ENCODE measurements at regions not wholly inside any gene's neighbourhood (a gene's known extent, or its start where the extent isn't known, plus 50 kb on each side); places are given as distances from the start of the nearest gene placed in this dataset.

DNA sequence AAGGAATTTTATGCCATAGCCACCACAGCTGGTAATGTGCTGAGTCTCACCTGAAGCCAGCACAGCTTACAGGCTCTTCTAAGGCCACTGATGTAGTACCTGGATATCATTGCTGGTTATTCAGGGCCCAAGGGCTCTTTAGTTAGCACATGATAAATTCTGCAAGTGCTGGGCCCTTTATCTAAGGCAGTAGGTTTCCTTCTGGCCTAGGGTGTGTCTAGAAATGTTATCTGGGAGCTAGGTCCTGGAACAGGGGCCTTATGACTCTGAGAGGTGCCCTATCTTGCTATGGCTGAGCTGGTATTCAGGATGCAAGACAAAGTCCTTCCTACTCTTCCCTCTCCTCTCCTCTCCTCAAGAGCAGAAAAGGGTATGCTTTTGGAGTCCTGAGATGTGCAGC is 1424.5 kb upstream of the NUDT12 start:
- H3K27ac ChIP-seq (ENCODE audit: low read depth, low read length, poor library complexity, severe bottlenecking): no peak overlapping the region
- no peaks in the 10 kb centered on the region for H3K4me1 ChIP-seq (ENCODE audit: insufficient read depth, low read length, poor library complexity, severe bottlenecking)
- H3K9me3 ChIP-seq (ENCODE audit: low read depth, low read length, poor library complexity, severe bottlenecking): no peaks in the 10 kb centered on the region
- no peak for TF ChIP-seq EZH2 (IDR thresholded peaks at IDR 0.05; ENCODE audit: borderline replicate concordance, low read depth, low read length, poor library complexity, severe bottlenecking)
- TF ChIP-seq, protein P1, sequence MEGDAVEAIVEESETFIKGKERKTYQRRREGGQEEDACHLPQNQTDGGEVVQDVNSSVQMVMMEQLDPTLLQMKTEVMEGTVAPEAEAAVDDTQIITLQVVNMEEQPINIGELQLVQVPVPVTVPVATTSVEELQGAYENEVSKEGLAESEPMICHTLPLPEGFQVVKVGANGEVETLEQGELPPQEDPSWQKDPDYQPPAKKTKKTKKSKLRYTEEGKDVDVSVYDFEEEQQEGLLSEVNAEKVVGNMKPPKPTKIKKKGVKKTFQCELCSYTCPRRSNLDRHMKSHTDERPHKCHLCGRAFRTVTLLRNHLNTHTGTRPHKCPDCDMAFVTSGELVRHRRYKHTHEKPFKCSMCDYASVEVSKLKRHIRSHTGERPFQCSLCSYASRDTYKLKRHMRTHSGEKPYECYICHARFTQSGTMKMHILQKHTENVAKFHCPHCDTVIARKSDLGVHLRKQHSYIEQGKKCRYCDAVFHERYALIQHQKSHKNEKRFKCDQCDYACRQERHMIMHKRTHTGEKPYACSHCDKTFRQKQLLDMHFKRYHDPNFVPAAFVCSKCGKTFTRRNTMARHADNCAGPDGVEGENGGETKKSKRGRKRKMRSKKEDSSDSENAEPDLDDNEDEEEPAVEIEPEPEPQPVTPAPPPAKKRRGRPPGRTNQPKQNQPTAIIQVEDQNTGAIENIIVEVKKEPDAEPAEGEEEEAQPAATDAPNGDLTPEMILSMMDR (conservative IDR thresholded peaks at IDR 0.05; ENCODE audit: low read depth, low read length): no peak
- no TSS peak for BruUV-seq (replicated peaks)
- ChIA-PET CTCF (no interaction called here), POLR2A (ENCODE audit: low non-redundant PET) (no interaction called here)
- no peaks in the 10 kb centered on the region for H3K36me3 ChIP-seq (ENCODE audit: insufficient read depth, low read length, poor library complexity, severe bottlenecking)
- H3K4me3 ChIP-seq (ENCODE audit: low read depth, low read length, poor library complexity, severe bottlenecking): no peak overlapping the region
- H3K27me3 ChIP-seq (replicated peaks; ENCODE audit: insufficient read depth, low read depth, low read length, poor library complexity): no peaks in the 10 kb centered on the region
- intact Hi-C loops (cut with micrococcal nuclease; ENCODE audit: unreplicated experiment): no loop called here
- DNase-seq (ENCODE audit: low spot score): no peak

DNA sequence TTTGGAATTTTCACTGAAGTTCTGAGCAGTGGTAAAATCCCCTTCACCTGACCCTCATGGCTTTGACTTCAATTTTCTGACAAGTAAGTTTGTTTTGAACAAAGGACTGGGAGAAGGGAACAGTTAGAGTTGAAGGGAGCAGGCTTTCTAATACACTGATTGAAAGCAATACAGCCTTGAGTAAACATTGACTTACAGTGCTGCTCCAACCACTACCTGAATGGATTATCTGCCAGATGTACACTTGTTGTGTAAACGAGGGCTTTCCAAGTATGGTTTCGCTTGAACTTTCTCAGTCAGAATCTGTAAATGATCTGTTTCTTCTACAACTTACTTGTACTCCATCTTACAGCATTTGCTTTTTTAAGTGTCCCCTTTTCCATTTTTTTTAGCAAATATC is 1414.9 kb upstream of the NUDT12 start:
- no peak for DNase-seq (ENCODE audit: low spot score)
- ChIA-PET POLR2A (ENCODE audit: low non-redundant PET) (no interaction called here), CTCF (no interaction called here)
- no TSS peak for BruUV-seq (replicated peaks)
- H3K4me1 ChIP-seq (ENCODE audit: insufficient read depth, low read length, poor library complexity, severe bottlenecking): no peaks in the 10 kb centered on the region
- H3K4me3 ChIP-seq (ENCODE audit: low read depth, low read length, poor library complexity, severe bottlenecking): no peak overlapping the region
- no peaks in the 10 kb centered on the region for H3K36me3 ChIP-seq (ENCODE audit: insufficient read depth, low read length, poor library complexity, severe bottlenecking)
- no peaks in the 10 kb centered on the region for H3K9me3 ChIP-seq (ENCODE audit: low read depth, low read length, poor library complexity, severe bottlenecking)
- intact Hi-C loops (cut with micrococcal nuclease; ENCODE audit: unreplicated experiment): no loop called here
- no peak overlapping the region for H3K27ac ChIP-seq (ENCODE audit: low read depth, low read length, poor library complexity, severe bottlenecking)
- TF ChIP-seq, protein P1 (conservative IDR thresholded peaks at IDR 0.05; ENCODE audit: low read depth, low read length): no peak
- no peak for TF ChIP-seq EZH2 (IDR thresholded peaks at IDR 0.05; ENCODE audit: borderline replicate concordance, low read depth, low read length, poor library complexity, severe bottlenecking)
- no peaks in the 10 kb centered on the region for H3K27me3 ChIP-seq (replicated peaks; ENCODE audit: insufficient read depth, low read depth, low read length, poor library complexity)

DNA sequence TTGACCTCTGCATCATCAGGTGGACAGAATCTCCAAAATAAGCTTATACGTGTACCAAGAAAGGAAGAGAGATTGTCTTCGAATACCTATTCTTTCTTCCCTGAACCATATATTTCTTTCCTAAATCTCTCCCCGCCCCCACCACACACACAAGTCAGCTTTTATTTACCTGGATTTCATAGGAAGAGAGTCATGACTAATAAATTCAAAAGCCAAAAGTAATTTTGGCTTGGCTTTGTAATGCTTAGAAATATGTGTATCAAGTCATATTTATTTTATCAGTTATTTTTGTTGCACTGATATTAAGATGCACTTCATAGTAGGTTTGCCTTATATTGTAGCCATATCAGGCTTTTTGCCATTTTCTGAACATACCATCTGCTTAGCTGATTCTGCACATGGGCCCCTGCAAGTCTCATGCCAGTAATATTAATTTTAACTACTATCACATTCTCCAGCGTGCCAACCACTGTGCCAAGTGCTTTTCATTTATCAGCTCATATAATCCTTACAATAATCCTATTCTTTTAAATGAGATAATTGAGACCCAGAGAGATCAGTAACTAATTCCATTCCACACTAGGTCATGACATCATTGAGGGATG is 1405.3 kb upstream of the NUDT12 start:
- ChIA-PET POLR2A (ENCODE audit: low non-redundant PET) (interaction anchor here (0.6 kb wide), 1 partner anchor 18 kb away, joined by 12 read pairs; no protein-coding TSS in a partner anchor), CTCF (no interaction called here)
- DNase-seq (ENCODE audit: low spot score): no peak
- Histone ChIP-seq H3K4me3 (ENCODE audit: low read depth, low read length, poor library complexity, severe bottlenecking) (no peak overlapping the region), H3K9me3 (ENCODE audit: low read depth, low read length, poor library complexity, severe bottlenecking) (no peaks in the 10 kb centered on the region), H3K4me1 (ENCODE audit: insufficient read depth, low read length, poor library complexity, severe bottlenecking) (no peaks in the 10 kb centered on the region), H3K36me3 (ENCODE audit: insufficient read depth, low read length, poor library complexity, severe bottlenecking) (no peaks in the 10 kb centered on the region), H3K27ac (ENCODE audit: low read depth, low read length, poor library complexity, severe bottlenecking) (no peak overlapping the region), H3K27me3 (replicated peaks; ENCODE audit: insufficient read depth, low read depth, low read length, poor library complexity) (no peaks in the 10 kb centered on the region)
- BruUV-seq (replicated peaks): no TSS peak
- intact Hi-C loops (cut with micrococcal nuclease; ENCODE audit: unreplicated experiment): no loop called here
- TF ChIP-seq, protein P1 (conservative IDR thresholded peaks at IDR 0.05; ENCODE audit: low read depth, low read length): no peak
- TF ChIP-seq EZH2 (IDR thresholded peaks at IDR 0.05; ENCODE audit: borderline replicate concordance, low read depth, low read length, poor library complexity, severe bottlenecking): no peak

All from A673 (cell line).